H9 (cell line): ENCODE measurements at regions not wholly inside any gene's neighbourhood (a gene's known extent, or its start where the extent isn't known, plus 50 kb on each side); places are given as distances from the start of the nearest gene placed in this dataset.

ENCODE experiments used
- DNase-seq: peaks from one replicate; pipeline ENCODE4 v3.0.0-alpha.2; 2017
- H2AFZ ChIP-seq: one replicate; pipeline ENCODE4 v1.6.1; 2013; ENCODE audit warnings: mild to moderate bottlenecking, low read length, control low read depth, moderate library complexity
- H2AK5ac ChIP-seq: 2 replicates; pipeline ENCODE4 v1.6.1; 2013; ENCODE audit warnings: low read length, control low read depth, mixed read lengths; ENCODE audit not compliant: insufficient read length
- H2BK120ac ChIP-seq: one replicate; pipeline ENCODE4 v1.6.1; 2013; ENCODE audit warnings: low read depth, mild to moderate bottlenecking, low read length, control low read depth, inconsistent platforms; ENCODE audit not compliant: poor library complexity, severe bottlenecking
- H2BK12ac ChIP-seq: 2 replicates; pipeline ENCODE4 v1.6.1; 2013; ENCODE audit warnings: low read length, control low read depth, mixed read lengths, low read depth; ENCODE audit not compliant: insufficient read length
- H2BK15ac ChIP-seq: 2 replicates; pipeline ENCODE4 v1.6.1; 2013; ENCODE audit warnings: low read depth, low read length, control low read depth
- H2BK20ac ChIP-seq: one replicate; pipeline ENCODE4 v1.6.1; 2013; ENCODE audit warnings: low read depth, mild to moderate bottlenecking, low read length, control low read depth, inconsistent platforms; ENCODE audit not compliant: poor library complexity, severe bottlenecking
- H2BK5ac ChIP-seq: 2 replicates; pipeline ENCODE4 v1.6.1; 2013; ENCODE audit warnings: low read length, control low read depth, mixed read lengths; ENCODE audit not compliant: insufficient read length
- H3K14ac ChIP-seq: 2 replicates; pipeline ENCODE4 v1.6.1; 2013; ENCODE audit warnings: low read length, control low read depth; ENCODE audit not compliant: insufficient read depth
- H3K18ac ChIP-seq: 2 replicates; pipeline ENCODE4 v1.6.1; 2013; ENCODE audit warnings: low read depth, mild to moderate bottlenecking, mixed read lengths, low read length, control low read depth; ENCODE audit not compliant: insufficient read length
- H3K23ac ChIP-seq: 2 replicates; pipeline ENCODE4 v1.6.1; 2013; ENCODE audit warnings: low read length, control low read depth, mixed read lengths, low read depth; ENCODE audit not compliant: insufficient read length
- H3K23me2 ChIP-seq: 2 replicates; pipeline ENCODE4 v1.6.1; 2013; ENCODE audit warnings: low read depth, mild to moderate bottlenecking, mixed read lengths, low read length, control low read depth; ENCODE audit not compliant: insufficient read length, poor library complexity, severe bottlenecking
- H3K27ac ChIP-seq: 2 replicates; pipeline ENCODE4 v1.5.1; 2013; ENCODE audit warnings: low read length, control low read depth, mixed read lengths, low read depth; ENCODE audit not compliant: insufficient read length
- H3K27me3 ChIP-seq: 2 replicates; pipeline ENCODE4 v1.6.1; 2013; ENCODE audit warnings: low read length, control low read depth, inconsistent platforms; ENCODE audit not compliant: insufficient read depth
- H3K4ac ChIP-seq: 2 replicates; pipeline ENCODE4 v1.6.1; 2013; ENCODE audit warnings: low read depth, mild to moderate bottlenecking, control low read depth, inconsistent platforms, low read length, moderate library complexity
- H3K4me1 ChIP-seq: 2 replicates; pipeline ENCODE4 v1.6.1; 2013; ENCODE audit warnings: low read length, control low read depth, inconsistent platforms; ENCODE audit not compliant: insufficient read depth
- H3K4me2 ChIP-seq: 2 replicates; pipeline ENCODE4 v1.6.1; 2013; ENCODE audit warnings: low read length, control low read depth, mixed read lengths; ENCODE audit not compliant: insufficient read length, insufficient read depth
- H3K56ac ChIP-seq: 2 replicates; pipeline ENCODE4 v1.6.1; 2013; ENCODE audit warnings: low read depth, mild to moderate bottlenecking, mixed read lengths, low read length, control low read depth; ENCODE audit not compliant: insufficient read length
- H3K79me1 ChIP-seq: 2 replicates; pipeline ENCODE4 v1.6.1; 2013; ENCODE audit warnings: low read depth, mild to moderate bottlenecking, moderate library complexity, low read length, control low read depth, inconsistent platforms; ENCODE audit not compliant: insufficient read depth, poor library complexity, severe bottlenecking
- H3K79me2 ChIP-seq: 2 replicates; pipeline ENCODE4 v1.6.1; 2013; ENCODE audit warnings: low read length, control low read depth, inconsistent platforms; ENCODE audit not compliant: insufficient read depth
- H3K9ac ChIP-seq: 2 replicates; pipeline ENCODE4 v1.6.1; 2013; ENCODE audit warnings: low read length, control low read depth, mixed read lengths; ENCODE audit not compliant: insufficient read length; ENCODE audit errors: extremely low read depth
- H3K9me3 ChIP-seq: one replicate; pipeline ENCODE4 v1.6.1; 2013; ENCODE audit warnings: low read depth, low read length, inconsistent platforms; ENCODE audit not compliant: control insufficient read depth
- H3T11ph ChIP-seq: one replicate; pipeline ENCODE4 v1.6.1; 2013; ENCODE audit warnings: mild to moderate bottlenecking, low read length, control low read depth, inconsistent platforms
- H4K20me1 ChIP-seq: one replicate; pipeline ENCODE4 v1.6.1; 2013; ENCODE audit not compliant: control insufficient read depth, insufficient read length, insufficient read depth
- H4K5ac ChIP-seq: 2 replicates; pipeline ENCODE4 v1.6.1; 2013; ENCODE audit warnings: low read depth, mild to moderate bottlenecking, mixed read lengths, low read length, control low read depth; ENCODE audit not compliant: insufficient read length
- H4K8ac ChIP-seq: replicated peaks from 2 replicates; pipeline ENCODE4 v1.6.1; 2013; ENCODE audit warnings: low read length, control low read depth, mixed read lengths, low read depth; ENCODE audit not compliant: insufficient read length
- H4K91ac ChIP-seq: 2 replicates; pipeline ENCODE4 v1.6.1; 2013; ENCODE audit warnings: low read depth, mild to moderate bottlenecking, moderate library complexity, mixed read lengths, low read length, control low read depth; ENCODE audit not compliant: insufficient read length
- H3K27ac Mint-ChIP-seq, 3 experiments: 2 replicates in 2 of 3; 3 replicates in 1 of 3; pipeline ENCODE4 v1.8.0; 2020 to 2021; ENCODE audit warnings: mixed read lengths in 3 of 3, mild to moderate bottlenecking in 1 of 3, moderate library complexity in 1 of 3
- H3K27me3 Mint-ChIP-seq: 2 replicates; pipeline ENCODE4 v1.8.0; 2021; ENCODE audit warnings: low read depth, mild to moderate bottlenecking, moderate library complexity, mixed read lengths
- H3K36me3 Mint-ChIP-seq, 3 experiments: 2 replicates in 2 of 3; 3 replicates in 1 of 3; pipeline ENCODE4 v1.8.0; 2020 to 2021; ENCODE audit warnings: low read depth in 3 of 3, mixed read lengths in 3 of 3; ENCODE audit not compliant: insufficient read depth in 1 of 3
- H3K4me1 Mint-ChIP-seq, 2 experiments: 2 replicates each; pipeline ENCODE4 v1.8.0; 2020; ENCODE audit warnings: mixed read lengths in 2 of 2
- H3K4me3 Mint-ChIP-seq, 2 experiments: 2 replicates in 1 of 2; 3 replicates in 1 of 2; pipeline ENCODE4 v1.8.0; 2020 to 2021; ENCODE audit warnings: mild to moderate bottlenecking in 2 of 2, mixed read lengths in 2 of 2, moderate library complexity in 1 of 2
- H3K9me3 Mint-ChIP-seq, 2 experiments: 2 replicates in 1 of 2; 3 replicates in 1 of 2; pipeline ENCODE4 v1.8.0; 2020; ENCODE audit warnings: mild to moderate bottlenecking in 2 of 2, mixed read lengths in 2 of 2, moderate library complexity in 1 of 2
- WGBS: extraction: QIAGEN DNeasy Blood & Tissue Kit; methylation state at CpG from one replicate; pipeline ENCODE4 v1.1.7; 2013; ENCODE audit warnings: missing lambda C conversion rate, low lambda C conversion rate, mixed read lengths; ENCODE audit not compliant: insufficient read length; ENCODE audit errors: extremely low coverage; 5-methylcytosine and 5-hydroxymethylcytosine counted together
- TF ChIP-seq, protein P1 (sequence below): fragments of 200-600 bp; sonication (generic); conservative IDR thresholded peaks from 3 replicates; pipeline ENCODE4 v1.8.0; 2021; ENCODE audit warnings: antibody characterized with exemption, mild to moderate bottlenecking

DNA sequence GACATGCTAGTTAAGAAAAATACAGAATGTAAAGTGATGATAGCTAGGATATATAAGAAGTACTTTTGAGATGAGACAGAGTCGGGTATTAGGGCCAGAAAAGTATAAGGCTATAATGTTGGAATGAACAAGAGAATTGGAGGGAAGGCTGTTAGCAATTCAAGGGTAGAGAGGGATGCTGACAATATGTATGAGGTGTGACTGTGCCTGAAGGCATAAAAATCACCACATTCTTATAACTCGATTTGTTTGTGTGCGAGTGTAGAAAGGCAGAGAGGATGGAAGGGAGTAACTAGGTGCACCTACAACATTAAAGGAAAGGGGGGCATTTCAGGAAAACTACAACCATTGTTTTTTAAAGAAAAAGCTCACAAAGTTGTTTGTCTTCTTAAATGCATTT is 86.0 kb downstream of the FAT4 start:
- Histone ChIP-seq H4K20me1 (no peaks in the 10 kb centered on the region), H2AFZ (no peak overlapping the region), H2AK5ac (no peak overlapping the region), H3K4me1 (no peaks in the 10 kb centered on the region; the same call in 1 of the 2 replicates), H3K4ac (no peak overlapping the region), H3K4me2 (no peak overlapping the region), H3K23me2 (no peaks in the 10 kb centered on the region), H3K9ac (no peak overlapping the region), H3K14ac (no peak overlapping the region), H4K5ac (no peak overlapping the region), H3K9me3 (no peaks in the 10 kb centered on the region), H2BK15ac (no peak overlapping the region), H3T11ph (no peak overlapping the region), H2BK20ac (no peak overlapping the region), H4K91ac (no peak overlapping the region), H3K23ac (no peak overlapping the region), H2BK12ac (no peak overlapping the region), H3K18ac (no peak overlapping the region), H3K27ac (no peak overlapping the region), H2BK120ac (no peak overlapping the region), H3K27me3 (no peaks in the 10 kb centered on the region), H3K79me1 (no peaks in the 10 kb centered on the region), H4K8ac (no peak overlapping the region), H3K79me2 (no peaks in the 10 kb centered on the region), H2BK5ac (no peak overlapping the region), H3K56ac (no peak overlapping the region)
- TF ChIP-seq, protein P1, sequence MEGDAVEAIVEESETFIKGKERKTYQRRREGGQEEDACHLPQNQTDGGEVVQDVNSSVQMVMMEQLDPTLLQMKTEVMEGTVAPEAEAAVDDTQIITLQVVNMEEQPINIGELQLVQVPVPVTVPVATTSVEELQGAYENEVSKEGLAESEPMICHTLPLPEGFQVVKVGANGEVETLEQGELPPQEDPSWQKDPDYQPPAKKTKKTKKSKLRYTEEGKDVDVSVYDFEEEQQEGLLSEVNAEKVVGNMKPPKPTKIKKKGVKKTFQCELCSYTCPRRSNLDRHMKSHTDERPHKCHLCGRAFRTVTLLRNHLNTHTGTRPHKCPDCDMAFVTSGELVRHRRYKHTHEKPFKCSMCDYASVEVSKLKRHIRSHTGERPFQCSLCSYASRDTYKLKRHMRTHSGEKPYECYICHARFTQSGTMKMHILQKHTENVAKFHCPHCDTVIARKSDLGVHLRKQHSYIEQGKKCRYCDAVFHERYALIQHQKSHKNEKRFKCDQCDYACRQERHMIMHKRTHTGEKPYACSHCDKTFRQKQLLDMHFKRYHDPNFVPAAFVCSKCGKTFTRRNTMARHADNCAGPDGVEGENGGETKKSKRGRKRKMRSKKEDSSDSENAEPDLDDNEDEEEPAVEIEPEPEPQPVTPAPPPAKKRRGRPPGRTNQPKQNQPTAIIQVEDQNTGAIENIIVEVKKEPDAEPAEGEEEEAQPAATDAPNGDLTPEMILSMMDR: no peak
- H3K4me3 Mint-ChIP-seq: no peak overlapping the region
- peaks cover 0 to 4% of the 10 kb centered on the region in 2 experiments; a peak in 1 of 4 replicates for H3K4me1 Mint-ChIP-seq
- WGBS: no CpG with 5 or more reads among the region's 3 CpGs
- H3K9me3 Mint-ChIP-seq: no peaks in the 10 kb centered on the region
- no peaks in the 10 kb centered on the region for H3K36me3 Mint-ChIP-seq
- no peaks in the 10 kb centered on the region for H3K27me3 Mint-ChIP-seq
- H3K27ac Mint-ChIP-seq: peak overlapping the region in 1 of 3 experiments; percentile 3; a peak in 1 of 7 replicates
- DNase-seq: no peak
